ENCODE measurements at regions not wholly inside any gene's neighbourhood (a gene's known extent, or its start where the extent isn't known, plus 50 kb on each side); places are given as distances from the start of the nearest gene placed in this dataset.

GRCh38 chr3:59663076-59663850, 613.4 kb upstream of the CFAP20DC start:
- no peaks in the 10 kb centered on the region for H3K27me3 ChIP-seq (ENCODE audit: control insufficient read depth, insufficient read depth, low read length)
- no peak for DNase-seq (ENCODE audit: low read depth)
- H3K4me3 ChIP-seq (ENCODE audit: low read depth, low read length) = no peak overlapping the region
- no peaks in the 10 kb centered on the region for H3K36me3 ChIP-seq (ENCODE audit: control insufficient read depth, insufficient read depth, low read length)
- no peak for TF ChIP-seq CTCF (IDR thresholded peaks at IDR 0.05; ENCODE audit: insufficient read depth, low read length, poor library complexity, severe bottlenecking)

- Histone ChIP-seq H3K27me3 (ENCODE audit: control insufficient read depth, insufficient read depth, low read length) (no peaks in the 10 kb centered on the region), H3K36me3 (ENCODE audit: control insufficient read depth, insufficient read depth, low read length) (no peaks in the 10 kb centered on the region), H3K4me3 (ENCODE audit: low read depth, low read length) (no peak overlapping the region)
- no peak for TF ChIP-seq CTCF (IDR thresholded peaks at IDR 0.05; ENCODE audit: insufficient read depth, low read length, poor library complexity, severe bottlenecking)
- DNase-seq (ENCODE audit: low read depth) = no peak
Measured at GRCh38 chr3:59660852-59661625, 611.2 kb upstream of the CFAP20DC start.

- no peaks in the 10 kb centered on the region for H3K27me3 ChIP-seq (ENCODE audit: control insufficient read depth, insufficient read depth, low read length)
- no peak for DNase-seq (ENCODE audit: low read depth)
- no peak overlapping the region for H3K4me3 ChIP-seq (ENCODE audit: low read depth, low read length)
- no peak for TF ChIP-seq CTCF (IDR thresholded peaks at IDR 0.05; ENCODE audit: insufficient read depth, low read length, poor library complexity, severe bottlenecking)
- H3K36me3 ChIP-seq (ENCODE audit: control insufficient read depth, insufficient read depth, low read length) = no peaks in the 10 kb centered on the region
Measured at GRCh38 chr3:59660376-59660775, 610.6 kb upstream of the CFAP20DC start.

GRCh38 chr3:59659755-59660154, 609.9 kb upstream of the CFAP20DC start:
- H3K4me3 ChIP-seq (ENCODE audit: low read depth, low read length) = no peak overlapping the region
- no peak for DNase-seq (ENCODE audit: low read depth)
- no peaks in the 10 kb centered on the region for H3K27me3 ChIP-seq (ENCODE audit: control insufficient read depth, insufficient read depth, low read length)
- H3K36me3 ChIP-seq (ENCODE audit: control insufficient read depth, insufficient read depth, low read length) = no peaks in the 10 kb centered on the region
- no peak for TF ChIP-seq CTCF (IDR thresholded peaks at IDR 0.05; ENCODE audit: insufficient read depth, low read length, poor library complexity, severe bottlenecking)

- H3K4me3 ChIP-seq (ENCODE audit: low read depth, low read length) = no peak overlapping the region
- TF ChIP-seq CTCF (IDR thresholded peaks at IDR 0.05; ENCODE audit: insufficient read depth, low read length, poor library complexity, severe bottlenecking) = no peak
- DNase-seq (ENCODE audit: low read depth) = no peak
- no peaks in the 10 kb centered on the region for H3K27me3 ChIP-seq (ENCODE audit: control insufficient read depth, insufficient read depth, low read length)
- H3K36me3 ChIP-seq (ENCODE audit: control insufficient read depth, insufficient read depth, low read length) = no peaks in the 10 kb centered on the region
Measured at GRCh38 chr3:59658866-59659265, 609.0 kb upstream of the CFAP20DC start.
